HCT116 (cell line): ENCODE measurements at regions not wholly inside any gene's neighbourhood (a gene's known extent, or its start where the extent isn't known, plus 50 kb on each side); places are given as distances from the start of the nearest gene placed in this dataset.
"Not testable (repeated sequence)": the region's sequence is repeated elsewhere in the genome, so short reads cannot be mapped to it uniquely, and the experiment has no call there.

Experiments used
- ATAC-seq: fragments of 200-7000 bp; cut with Tn5 transposase; 2 replicates; pipeline ENCODE4 v1.9.1; 2020; ENCODE audit warnings: mild to moderate bottlenecking, moderate library complexity
- BruUV-seq: library from RNA; stranded (reverse); fragments of 400-500 nt; replicated peaks from 2 replicates; lab custom pipeline; 2021; lab: Mats Ljungman, UMichigan
- CTCF ChIA-PET: fragments of 300-600 bp; sonication (Branson Sonifier 250); formaldehyde crosslinking; loops from one replicate; lab custom pipeline; 2021; ENCODE audit warnings: antibody characterized with exemption; lab: Charles Lee
- POLR2A ChIA-PET: fragments of 300-600, 350-600 bp; sonication (Branson Sonifier 250); formaldehyde crosslinking; loops from one replicate; lab custom pipeline; 2021; ENCODE audit warnings: antibody characterized with exemption; lab: Charles Lee
- RAD21 ChIA-PET, 2 experiments: fragments of 300-600 bp; sonication (Branson Sonifier 250); formaldehyde crosslinking; loops; one replicate each; lab custom pipeline; 2023; ENCODE audit warnings: low total read pairs in 2 of 2; ENCODE audit not compliant: uncharacterized antibody in 2 of 2, unreplicated experiment in 2 of 2, low non-redundant PET in 1 of 2; lab: Charles Lee
- DNase-seq: peaks from one replicate; pipeline ENCODE4 v3.0.0-alpha.2; 2010; ENCODE audit warnings: low read depth, low spot score
- H2AFZ ChIP-seq: fragments of 200-600 bp; shearing (Covaris generic), sonication (generic); 2 replicates; pipeline ENCODE4 v1.6.1; 2017; ENCODE audit warnings: low read depth, mixed run types, mixed read lengths, antibody characterized with exemption, low read length; ENCODE audit not compliant: poor library complexity, severe bottlenecking
- H3K27ac ChIP-seq: 2 replicates; pipeline ENCODE4 v1.5.1; 2012; ENCODE audit warnings: low read depth, low read length
- H3K27me3 ChIP-seq: fragments of 200-600 bp; sonication (generic); 2 replicates; pipeline ENCODE4 v1.6.1; 2016; ENCODE audit warnings: mixed run types, low read length, mixed read lengths; ENCODE audit not compliant: insufficient read depth
- H3K36me3 ChIP-seq, 2 experiments: fragments of 200-500 bp in 1 of 2; fragments of 200-600 bp in 1 of 2; sonication (Bioruptor generic) in 1 of 2; sonication (generic) in 1 of 2; 2 replicates each; pipeline versions ENCODE4 v1.5.1 to v1.6.1; 2014 to 2016; ENCODE audit warnings: low read length in 2 of 2, inconsistent platforms in 1 of 2, mixed read lengths in 1 of 2, mixed run types in 1 of 2; ENCODE audit not compliant: insufficient read depth in 2 of 2, control insufficient read depth in 1 of 2
- H3K4me1 ChIP-seq, 2 experiments: fragments of 200-600 bp in 1 of 2; sonication (generic) in 1 of 2; 2 replicates each; pipeline versions ENCODE4 v1.5.1 to v1.6.1; 2012 to 2017; ENCODE audit warnings: low read length in 2 of 2, inconsistent platforms in 1 of 2, mild to moderate bottlenecking in 1 of 2, mixed read lengths in 1 of 2, mixed run types in 1 of 2, moderate library complexity in 1 of 2; ENCODE audit not compliant: insufficient read depth in 2 of 2, control insufficient read depth in 1 of 2
- H3K4me2 ChIP-seq: fragments of 200-600 bp; sonication (generic); 2 replicates; pipeline ENCODE4 v1.6.1; 2017; ENCODE audit warnings: mixed run types, low read length, mixed read lengths
- H3K4me3 ChIP-seq, 2 experiments: fragments of 200-600 bp in 1 of 2; sonication (generic) in 1 of 2; replicated peaks in 1 of 2; 2 replicates each; pipeline ENCODE4 v1.5.1; 2011 to 2016; ENCODE audit warnings: low read length in 2 of 2, control low read depth in 1 of 2, low read depth in 1 of 2, mild to moderate bottlenecking in 1 of 2, mixed read lengths in 1 of 2, mixed run types in 1 of 2
- H3K79me2 ChIP-seq: fragments of 200-600 bp; sonication (generic); 2 replicates; pipeline ENCODE4 v1.6.1; 2017; ENCODE audit warnings: mild to moderate bottlenecking, mixed run types, low read length, moderate library complexity, mixed read lengths; ENCODE audit not compliant: insufficient read depth
- H3K9ac ChIP-seq: fragments of 200-600 bp; sonication (generic); 2 replicates; pipeline ENCODE4 v1.6.1; 2016; ENCODE audit warnings: low read length, mixed read lengths
- H3K9me2 ChIP-seq: fragments of 200-600 bp; sonication (generic), shearing (Covaris generic); 2 replicates; pipeline ENCODE4 v1.6.1; 2017; ENCODE audit warnings: mixed run types, mild to moderate bottlenecking, moderate library complexity; ENCODE audit not compliant: insufficient read depth
- H3K9me3 ChIP-seq, 2 experiments: fragments of 200-500 bp in 1 of 2; fragments of 200-600 bp in 1 of 2; sonication (Bioruptor generic) in 1 of 2; sonication (generic) in 1 of 2; 2 replicates each; pipeline ENCODE4 v1.6.1; 2014 to 2017; ENCODE audit warnings: low read length in 2 of 2, mixed read lengths in 2 of 2, inconsistent platforms in 1 of 2, low read depth in 1 of 2, mild to moderate bottlenecking in 1 of 2, mixed run types in 1 of 2, moderate library complexity in 1 of 2; ENCODE audit not compliant: control insufficient read depth in 1 of 2, insufficient read depth in 1 of 2
- H4K20me1 ChIP-seq: fragments of 200-600 bp; sonication (generic), shearing (Covaris generic); 2 replicates; pipeline ENCODE4 v1.6.1; 2017; ENCODE audit warnings: mixed run types, mild to moderate bottlenecking, moderate library complexity; ENCODE audit not compliant: insufficient read depth
- CBX3 ChIP-seq: IDR thresholded peaks from 2 replicates; pipeline ENCODE4 v1.6.1; 2012; ENCODE audit warnings: low read depth
- CEBPB ChIP-seq: IDR thresholded peaks from 2 replicates; pipeline ENCODE4 v1.6.1; 2012; ENCODE audit warnings: low read depth
- ELF1 ChIP-seq: IDR thresholded peaks from 2 replicates; pipeline ENCODE4 v1.6.1; 2012; ENCODE audit warnings: low read depth, borderline replicate concordance
- EZH2phosphoT487 ChIP-seq: fragments of 200-600 bp; IDR thresholded peaks from 2 replicates; pipeline ENCODE4 v1.6.1; 2018; ENCODE audit warnings: antibody characterized with exemption, borderline replicate concordance
- POLR2A ChIP-seq: IDR thresholded peaks from 2 replicates; pipeline ENCODE4 v1.7.0; 2011; ENCODE audit warnings: borderline replicate concordance; ENCODE audit not compliant: insufficient read depth, insufficient read length; ENCODE audit errors: extremely low read depth
- RAD21 ChIP-seq: IDR thresholded peaks from 2 replicates; pipeline ENCODE4 v1.6.1; 2012; ENCODE audit warnings: low read depth, mild to moderate bottlenecking
- REST ChIP-seq: IDR thresholded peaks from 2 replicates; pipeline ENCODE4 v1.6.1; 2012; ENCODE audit warnings: low read depth
- SRF ChIP-seq: IDR thresholded peaks from 2 replicates; pipeline ENCODE4 v1.6.1; 2012; ENCODE audit warnings: low read depth
- YY1 ChIP-seq: IDR thresholded peaks from 2 replicates; pipeline ENCODE4 v1.6.1; 2011; ENCODE audit warnings: low read length, low read depth, moderate library complexity, mild to moderate bottlenecking; ENCODE audit not compliant: insufficient replicate concordance; ENCODE audit errors: extremely low read depth
- ZFX ChIP-seq: fragments of 450-650 bp; IDR thresholded peaks from 2 replicates; pipeline ENCODE4 v1.6.1; 2017
- intact Hi-C: fragments of 100-400 bp; cut with micrococcal nuclease; formaldehyde crosslinking; loops from 2 replicates; pipeline ENCODE4 v1.10.0; 2022
- TF ChIP-seq, protein P1 (sequence below): IDR thresholded peaks from 2 replicates; pipeline ENCODE4 v1.6.1; 2012

DNA sequence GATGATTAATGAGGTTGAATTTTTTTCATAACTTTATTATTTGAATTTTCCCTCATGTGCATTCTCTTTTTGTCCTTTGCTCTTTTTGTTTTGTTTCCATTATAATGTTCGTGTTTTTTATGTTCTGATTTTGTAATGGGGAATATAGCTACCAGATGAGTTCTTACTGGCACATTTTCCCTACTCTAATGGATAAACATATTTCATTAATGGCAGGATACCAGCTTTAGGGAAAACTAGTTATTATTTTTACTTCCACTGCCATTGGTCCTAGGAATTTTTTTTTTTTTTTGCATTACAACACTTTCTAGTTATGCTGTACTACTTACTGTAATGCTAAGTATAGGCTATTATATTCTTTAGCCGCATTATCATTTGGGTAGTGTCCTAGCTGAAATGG lies 286.3 kb downstream of the SPRY1 start:
- no peak for TF ChIP-seq YY1
- TF ChIP-seq RAD21, result no peak
- TF ChIP-seq POLR2A, result no peak
- no peak for TF ChIP-seq SRF
- TF ChIP-seq EZH2phosphoT487, result no peak
- TF ChIP-seq CEBPB, result no peak
- TF ChIP-seq ELF1, result no peak
- no peak for TF ChIP-seq ZFX
- TF ChIP-seq, protein P1, sequence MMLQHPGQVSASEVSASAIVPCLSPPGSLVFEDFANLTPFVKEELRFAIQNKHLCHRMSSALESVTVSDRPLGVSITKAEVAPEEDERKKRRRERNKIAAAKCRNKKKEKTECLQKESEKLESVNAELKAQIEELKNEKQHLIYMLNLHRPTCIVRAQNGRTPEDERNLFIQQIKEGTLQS, result no peak
- no peak for TF ChIP-seq CBX3
- no peak for TF ChIP-seq REST
- TF ChIP-seq, all 23 proteins: peak for 0
- Histone ChIP-seq H3K4me2 (no peak overlapping the region), H2AFZ (no peak overlapping the region), H3K27me3 (no peaks in the 10 kb centered on the region), H3K9me3 (no peaks in the 10 kb centered on the region), H3K79me2 (no peaks in the 10 kb centered on the region), H3K27ac (no peak overlapping the region), H3K36me3 (no peaks in the 10 kb centered on the region), H4K20me1 (no peaks in the 10 kb centered on the region), H3K9me2 (no peaks in the 10 kb centered on the region), H3K4me1 (no peaks in the 10 kb centered on the region), H3K4me3 (no peak overlapping the region), H3K9ac (no peak overlapping the region)
- CTCF ChIA-PET, result no interaction called here
- POLR2A ChIA-PET, result no interaction called here
- DNase-seq (no peak), ATAC-seq (no peak)
- intact Hi-C loops, result no loop called here
- RAD21 ChIA-PET, result no interaction called here
- no TSS peak for BruUV-seq

DNA sequence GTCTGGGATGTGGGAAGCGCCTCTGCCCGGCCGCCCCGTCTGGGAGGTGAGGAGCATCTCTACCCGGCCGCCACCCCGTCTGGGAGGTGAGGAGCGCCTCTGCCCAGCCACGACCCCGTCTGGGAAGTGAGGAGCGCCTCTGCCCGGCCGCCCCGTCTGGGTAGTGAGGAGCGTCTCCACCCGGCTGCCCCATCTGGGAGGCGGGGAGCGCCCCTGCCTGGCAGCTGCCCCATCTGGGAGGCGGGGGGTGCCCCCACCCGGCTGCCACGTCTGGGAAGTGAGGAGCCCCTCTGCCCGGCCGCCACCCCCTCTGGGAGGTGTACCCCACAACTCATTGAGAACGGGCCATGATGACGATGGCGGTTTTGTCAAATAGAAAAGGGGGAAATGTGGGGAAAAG lies 288.3 kb downstream of the SPRY1 start:
- H3K9me3 ChIP-seq, H3K4me2 ChIP-seq, ATAC-seq, H3K36me3 ChIP-seq, intact Hi-C loops, H3K9me2 ChIP-seq, H3K4me3 ChIP-seq, DNase-seq, H3K4me1 ChIP-seq, RAD21 ChIA-PET, H2AFZ ChIP-seq, H3K27ac ChIP-seq, H4K20me1 ChIP-seq, H3K27me3 ChIP-seq, POLR2A ChIA-PET, CTCF ChIA-PET, BruUV-seq, H3K79me2 ChIP-seq, H3K9ac ChIP-seq: not testable (repeated sequence)

- H3K36me3 ChIP-seq, RAD21 ChIA-PET, H3K9me2 ChIP-seq, POLR2A ChIA-PET, CTCF ChIA-PET, H3K9ac ChIP-seq, H3K4me3 ChIP-seq, H3K79me2 ChIP-seq, H3K9me3 ChIP-seq, H4K20me1 ChIP-seq, intact Hi-C loops, DNase-seq, H3K4me1 ChIP-seq, H3K27me3 ChIP-seq, H3K4me2 ChIP-seq, H3K27ac ChIP-seq, H2AFZ ChIP-seq, BruUV-seq, ATAC-seq: not testable (repeated sequence)
Observed at GRCh38 chr4:123695531-123695930, 298.9 kb downstream of the SPRY1 start.
